ENCODE measurements at regions not wholly inside any gene's neighbourhood (a gene's known extent, or its start where the extent isn't known, plus 50 kb on each side); places are given as distances from the start of the nearest gene placed in this dataset.

GRCh38 chr6:71589254-71589653, 297.1 kb upstream of the RIMS1 start:
- Mint-ChIP-seq H3K36me3 (ENCODE audit: low read depth) (no peaks in the 10 kb centered on the region), H3K27me3 (no peaks in the 10 kb centered on the region), H3K4me1 (no peaks in the 10 kb centered on the region), H3K4me3 (no peak overlapping the region), H3K27ac (no peak overlapping the region)
- ATAC-seq: no peak
- no peak for DNase-seq
- H3K9me3 ChIP-seq (ENCODE audit: control insufficient read depth, low read length, poor library complexity, severe bottlenecking): no peaks in the 10 kb centered on the region

GRCh38 chr6:71592643-71593042, 293.7 kb upstream of the RIMS1 start:
- Mint-ChIP-seq H3K4me1 (no peaks in the 10 kb centered on the region), H3K27me3 (no peaks in the 10 kb centered on the region), H3K4me3 (no peak overlapping the region), H3K36me3 (ENCODE audit: low read depth) (no peaks in the 10 kb centered on the region), H3K27ac (no peak overlapping the region)
- DNase-seq (no peak), ATAC-seq (no peak)
- H3K9me3 ChIP-seq (ENCODE audit: control insufficient read depth, low read length, poor library complexity, severe bottlenecking): no peaks in the 10 kb centered on the region

- Mint-ChIP-seq H3K4me1 (no peaks in the 10 kb centered on the region), H3K27ac (no peak overlapping the region), H3K36me3 (ENCODE audit: low read depth) (no peaks in the 10 kb centered on the region), H3K27me3 (no peaks in the 10 kb centered on the region), H3K4me3 (no peak overlapping the region)
- no peak for DNase-seq
- ATAC-seq: no peak
- H3K9me3 ChIP-seq (ENCODE audit: control insufficient read depth, low read length, poor library complexity, severe bottlenecking): no peaks in the 10 kb centered on the region
Measured at GRCh38 chr6:71599359-71599758, 287.0 kb upstream of the RIMS1 start.

GRCh38 chr6:71602385-71603007, 283.9 kb upstream of the RIMS1 start:
- Mint-ChIP-seq H3K27ac (no peak overlapping the region), H3K4me1 (no peaks in the 10 kb centered on the region), H3K4me3 (no peak overlapping the region), H3K27me3 (no peaks in the 10 kb centered on the region), H3K36me3 (ENCODE audit: low read depth) (no peaks in the 10 kb centered on the region)
- no peaks in the 10 kb centered on the region for H3K9me3 ChIP-seq (ENCODE audit: control insufficient read depth, low read length, poor library complexity, severe bottlenecking)
- no peak for DNase-seq
- ATAC-seq: no peak

GRCh38 chr6:71603021-71603420, 283.3 kb upstream of the RIMS1 start:
- no peak for ATAC-seq
- H3K9me3 ChIP-seq (ENCODE audit: control insufficient read depth, low read length, poor library complexity, severe bottlenecking): no peaks in the 10 kb centered on the region
- Mint-ChIP-seq H3K4me3 (no peak overlapping the region), H3K27me3 (no peaks in the 10 kb centered on the region), H3K27ac (no peak overlapping the region), H3K36me3 (ENCODE audit: low read depth) (no peaks in the 10 kb centered on the region), H3K4me1 (no peaks in the 10 kb centered on the region)
- DNase-seq: no peak

- no peaks in the 10 kb centered on the region for H3K4me1 Mint-ChIP-seq
- H3K27ac Mint-ChIP-seq: no peak overlapping the region
- ATAC-seq: no peak
- H3K9me3 ChIP-seq (ENCODE audit: control insufficient read depth, low read length, poor library complexity, severe bottlenecking): no peaks in the 10 kb centered on the region
- no peak overlapping the region for H3K4me3 Mint-ChIP-seq
- no peak for DNase-seq
- H3K27me3 Mint-ChIP-seq: no peaks in the 10 kb centered on the region
- H3K36me3 Mint-ChIP-seq (ENCODE audit: low read depth): no peaks in the 10 kb centered on the region
Measured at GRCh38 chr6:71608646-71609045, 277.7 kb upstream of the RIMS1 start.

- no peaks in the 10 kb centered on the region for H3K27me3 Mint-ChIP-seq
- ATAC-seq: no peak
- DNase-seq: no peak
- H3K36me3 Mint-ChIP-seq (ENCODE audit: low read depth): no peaks in the 10 kb centered on the region
- H3K27ac Mint-ChIP-seq: no peak overlapping the region
- H3K9me3 ChIP-seq (ENCODE audit: control insufficient read depth, low read length, poor library complexity, severe bottlenecking): no peaks in the 10 kb centered on the region
- H3K4me3 Mint-ChIP-seq: no peak overlapping the region
- no peaks in the 10 kb centered on the region for H3K4me1 Mint-ChIP-seq
Measured at GRCh38 chr6:71619836-71620235, 266.5 kb upstream of the RIMS1 start.

GRCh38 chr6:71621918-71622519, 264.3 kb upstream of the RIMS1 start:
- no peak for ATAC-seq
- H3K27ac Mint-ChIP-seq: no peak overlapping the region

GRCh38 chr6:71642120-71642519, 244.2 kb upstream of the RIMS1 start:
- no peaks in the 10 kb centered on the region for H3K9me3 ChIP-seq (ENCODE audit: control insufficient read depth, low read length, poor library complexity, severe bottlenecking)
- DNase-seq (no peak), ATAC-seq (no peak)
- Mint-ChIP-seq H3K4me1 (no peaks in the 10 kb centered on the region), H3K27ac (no peak overlapping the region), H3K4me3 (no peak overlapping the region), H3K36me3 (ENCODE audit: low read depth) (no peaks in the 10 kb centered on the region), H3K27me3 (no peaks in the 10 kb centered on the region)

More at GRCh38 chr6:71621918-71622519, 264.3 kb upstream of the RIMS1 start:
- Mint-ChIP-seq H3K4me3 (no peak overlapping the region), H3K36me3 (ENCODE audit: low read depth) (no peaks in the 10 kb centered on the region), H3K4me1 (no peaks in the 10 kb centered on the region), H3K27me3 (no peaks in the 10 kb centered on the region)
- no peak for DNase-seq
- H3K9me3 ChIP-seq (ENCODE audit: control insufficient read depth, low read length, poor library complexity, severe bottlenecking): no peaks in the 10 kb centered on the region

- ATAC-seq (no peak), DNase-seq (no peak)
- H3K27me3 Mint-ChIP-seq: no peaks in the 10 kb centered on the region
- H3K27ac Mint-ChIP-seq: no peak overlapping the region
- H3K4me3 Mint-ChIP-seq: no peak overlapping the region
- no peaks in the 10 kb centered on the region for H3K4me1 Mint-ChIP-seq
- no peaks in the 10 kb centered on the region for H3K36me3 Mint-ChIP-seq (ENCODE audit: low read depth)
- no peaks in the 10 kb centered on the region for H3K9me3 ChIP-seq (ENCODE audit: control insufficient read depth, low read length, poor library complexity, severe bottlenecking)
Measured at GRCh38 chr6:71642793-71643192, 243.6 kb upstream of the RIMS1 start.

GRCh38 chr6:71645299-71645698, 241.1 kb upstream of the RIMS1 start:
- H3K4me3 Mint-ChIP-seq: no peak overlapping the region
- H3K27ac Mint-ChIP-seq: no peak overlapping the region
- no peaks in the 10 kb centered on the region for H3K9me3 ChIP-seq (ENCODE audit: control insufficient read depth, low read length, poor library complexity, severe bottlenecking)
- H3K4me1 Mint-ChIP-seq: no peaks in the 10 kb centered on the region
- DNase-seq (no peak), ATAC-seq (no peak)
- H3K27me3 Mint-ChIP-seq: no peaks in the 10 kb centered on the region
- H3K36me3 Mint-ChIP-seq (ENCODE audit: low read depth): no peaks in the 10 kb centered on the region

- H3K4me1 Mint-ChIP-seq: no peaks in the 10 kb centered on the region
- DNase-seq (no peak), ATAC-seq (no peak)
- no peaks in the 10 kb centered on the region for H3K9me3 ChIP-seq (ENCODE audit: control insufficient read depth, low read length, poor library complexity, severe bottlenecking)
- no peak overlapping the region for H3K4me3 Mint-ChIP-seq
- no peaks in the 10 kb centered on the region for H3K36me3 Mint-ChIP-seq (ENCODE audit: low read depth)
- no peak overlapping the region for H3K27ac Mint-ChIP-seq
- no peaks in the 10 kb centered on the region for H3K27me3 Mint-ChIP-seq
Measured at GRCh38 chr6:71649915-71650314, 236.4 kb upstream of the RIMS1 start.

- Mint-ChIP-seq H3K36me3 (ENCODE audit: low read depth) (no peaks in the 10 kb centered on the region), H3K27me3 (no peaks in the 10 kb centered on the region), H3K4me3 (no peak overlapping the region), H3K27ac (no peak overlapping the region), H3K4me1 (no peaks in the 10 kb centered on the region)
- DNase-seq (no peak), ATAC-seq (no peak)
- H3K9me3 ChIP-seq (ENCODE audit: control insufficient read depth, low read length, poor library complexity, severe bottlenecking): no peaks in the 10 kb centered on the region
Measured at GRCh38 chr6:71651636-71652035, 234.7 kb upstream of the RIMS1 start.

GRCh38 chr6:71656121-71656520, 230.2 kb upstream of the RIMS1 start:
- H3K36me3 Mint-ChIP-seq (ENCODE audit: low read depth): no peaks in the 10 kb centered on the region
- DNase-seq (no peak), ATAC-seq (no peak)
- H3K27ac Mint-ChIP-seq: no peak overlapping the region
- no peaks in the 10 kb centered on the region for H3K27me3 Mint-ChIP-seq
- H3K4me1 Mint-ChIP-seq: no peaks in the 10 kb centered on the region
- no peaks in the 10 kb centered on the region for H3K9me3 ChIP-seq (ENCODE audit: control insufficient read depth, low read length, poor library complexity, severe bottlenecking)
- H3K4me3 Mint-ChIP-seq: no peak overlapping the region

All from T-helper 17 cell (primary cell).